ENCODE measurements at regions not wholly inside any gene's neighbourhood (a gene's known extent, or its start where the extent isn't known, plus 50 kb on each side); places are given as distances from the start of the nearest gene placed in this dataset.

- no peak for TF ChIP-seq ONECUT2 (CRISPR knock-in tag; IDR thresholded peaks at IDR 0.05)
- TF ChIP-seq CREM (IDR thresholded peaks at IDR 0.05), result no peak
- TF ChIP-seq CREM (CRISPR knock-in tag; IDR thresholded peaks at IDR 0.05), result no peak
- no peak for TF ChIP-seq SIN3A (IDR thresholded peaks at IDR 0.05; ENCODE audit: borderline replicate concordance, low read depth, low read length)
These were observed 969.3 kb upstream of the ACO1 start (continued) for GRCh38 chr9:31415164-31415563.

GRCh38 chr9:31418419-31418818 is 966.0 kb upstream of the ACO1 start:
- Histone ChIP-seq H3K4me3 (replicated peaks in 1 of 3; ENCODE audit: insufficient read depth in 1 of 3, low read depth in 2 of 3, low read length in 3 of 3) (no peak overlapping the region), H3K4me1 (ENCODE audit: insufficient read depth, low read length) (no peaks in the 10 kb centered on the region), H3K9me3 (ENCODE audit: low read length) (no peaks in the 10 kb centered on the region), H3K9ac (ENCODE audit: insufficient read depth, low read depth, low read length) (no peak overlapping the region), H3K79me2 (ENCODE audit: insufficient read depth, low read length) (no peaks in the 10 kb centered on the region), H2AFZ (ENCODE audit: low read length) (no peak overlapping the region), H4K20me1 (ENCODE audit: insufficient read depth, low read length) (no peaks in the 10 kb centered on the region), H3K36me3 (replicated peaks in 1 of 2; ENCODE audit: control insufficient read depth in 1 of 2, insufficient read depth in 2 of 2, low read length in 2 of 2) (no peaks in the 10 kb centered on the region), H3K27me3 (ENCODE audit: control insufficient read depth in 1 of 2, insufficient read depth in 2 of 2, low read length in 2 of 2) (no peaks in the 10 kb centered on the region), H3K27ac (ENCODE audit: extremely low read length, insufficient read depth, low read length) (no peak overlapping the region), H3K4me2 (ENCODE audit: low read depth, low read length) (no peak overlapping the region)
- POLR2A ChIA-PET, result no interaction called here
- intact Hi-C loops (cut with micrococcal nuclease; ENCODE audit: unreplicated experiment), result no loop called here
- in situ Hi-C loops (cut with HindIII; ENCODE audit: extremely low pct_ligation_motif_present, low pct_unique_long_range_greater_than_20kb), result no loop called here
- WGBS (ENCODE audit: low lambda C conversion rate), result under 1% methylated on average over 4 of the region's 4 CpGs
- ATAC-seq (no peak), DNase-seq (ENCODE audit: low spot score) (no peak), FAIRE-seq (no peak)
- no TSS peak for BruUV-seq (replicated peaks)
- CTCF ChIA-PET (ENCODE audit: low intra/inter-chr PET ratio, low total read pairs), result no interaction called here
- TF ChIP-seq DR1 (CRISPR knock-in tag; IDR thresholded peaks at IDR 0.05), result no peak
- no peak for TF ChIP-seq ZNF501 (CRISPR knock-in tag; IDR thresholded peaks at IDR 0.05)
- no peak for TF ChIP-seq TRIM22 (IDR thresholded peaks at IDR 0.05)
- TF ChIP-seq TIGD3 (CRISPR knock-in tag; IDR thresholded peaks at IDR 0.05; ENCODE audit: borderline replicate concordance), result no peak
- TF ChIP-seq ZNF282 (IDR thresholded peaks at IDR 0.05; ENCODE audit: partially characterized antibody), result no peak
- TF ChIP-seq ZNF670 (CRISPR knock-in tag; IDR thresholded peaks at IDR 0.05; ENCODE audit: borderline replicate concordance), result no peak
- no peak for TF ChIP-seq ZNF260 (CRISPR knock-in tag; IDR thresholded peaks at IDR 0.05; ENCODE audit: borderline replicate concordance, low read depth)
- TF ChIP-seq ZNF660 (CRISPR knock-in tag; IDR thresholded peaks at IDR 0.05; ENCODE audit: borderline replicate concordance, low read depth), result no peak
- TF ChIP-seq YEATS2 (CRISPR knock-in tag; IDR thresholded peaks at IDR 0.05; ENCODE audit: borderline replicate concordance), result no peak
- no peak for TF ChIP-seq HOMEZ (CRISPR knock-in tag; IDR thresholded peaks at IDR 0.05; ENCODE audit: low read depth)
- TF ChIP-seq ZKSCAN5 (CRISPR knock-in tag; IDR thresholded peaks at IDR 0.05), result no peak
- no peak for TF ChIP-seq ZBTB25 (CRISPR knock-in tag; IDR thresholded peaks at IDR 0.05)
- TF ChIP-seq ZNF678 (CRISPR knock-in tag; IDR thresholded peaks at IDR 0.05), result no peak
